ENCODE measurements at regions not wholly inside any gene's neighbourhood (a gene's known extent, or its start where the extent isn't known, plus 50 kb on each side); places are given as distances from the start of the nearest gene placed in this dataset.

- Histone ChIP-seq H3K9me2 (replicated peaks; ENCODE audit: control insufficient read depth, low read length) (no peaks in the 10 kb centered on the region), H3F3A (ENCODE audit: control insufficient read depth, insufficient read depth) (no peaks in the 10 kb centered on the region), H3K4me2 (ENCODE audit: low read length) (no peak overlapping the region), H4K20me1 (ENCODE audit: control insufficient read depth, insufficient read depth, low read depth, low read length) (no peaks in the 10 kb centered on the region), H3K4me1 (ENCODE audit: control insufficient read depth, low read length) (peaks cover 20% of the 10 kb centered on the region), H3K4me3 (ENCODE audit: low read length) (no peak overlapping the region), H3K79me2 (ENCODE audit: control insufficient read depth, low read length) (no peaks in the 10 kb centered on the region), H3K27me3 (ENCODE audit: control insufficient read depth, low read length) (no peaks in the 10 kb centered on the region), H3K9me3 (ENCODE audit: control insufficient read depth, insufficient read depth, low read length) (no peaks in the 10 kb centered on the region), H3K27ac (ENCODE audit: low read depth, low read length) (no peak overlapping the region), H3K36me3 (ENCODE audit: control insufficient read depth, low read length) (no peaks in the 10 kb centered on the region)
- TF ChIP-seq EZH2phosphoT487 (IDR thresholded peaks at IDR 0.05; ENCODE audit: borderline replicate concordance, low read length) (no peak), CTCF (IDR thresholded peaks at IDR 0.05; ENCODE audit: low read depth, low read length, poor library complexity, severe bottlenecking) (no peak)
Measured at GRCh38 chr12:98402091-98402490, 113.3 kb upstream of the TMPO start.

DNA sequence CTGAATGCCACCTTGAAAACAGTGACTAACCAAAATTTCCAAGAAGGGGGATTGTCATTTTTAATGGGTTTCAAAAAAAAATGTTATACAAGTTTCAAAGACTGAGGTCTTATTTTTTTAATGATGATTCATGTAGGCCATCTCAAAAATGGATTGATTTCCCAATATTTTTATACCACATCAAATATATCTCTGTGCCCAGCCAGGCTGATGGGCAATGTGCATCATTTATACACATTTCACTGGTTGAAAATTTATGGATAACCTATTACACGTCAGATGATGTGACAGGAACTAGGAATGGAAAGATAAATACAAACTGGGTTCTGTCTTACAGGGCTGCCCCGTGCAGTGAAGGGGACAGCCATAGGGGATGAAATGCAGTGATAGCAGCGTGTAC is 112.7 kb upstream of the TMPO start:
- peaks cover 14% of the 10 kb centered on the region for H3K4me1 ChIP-seq (ENCODE audit: control insufficient read depth, low read length)
- H3K9me3 ChIP-seq (ENCODE audit: control insufficient read depth, insufficient read depth, low read length), result no peaks in the 10 kb centered on the region
- H3F3A ChIP-seq (ENCODE audit: control insufficient read depth, insufficient read depth), result no peaks in the 10 kb centered on the region
- H3K4me3 ChIP-seq (ENCODE audit: low read length), result no peak overlapping the region
- H3K79me2 ChIP-seq (ENCODE audit: control insufficient read depth, low read length), result no peaks in the 10 kb centered on the region
- no peaks in the 10 kb centered on the region for H4K20me1 ChIP-seq (ENCODE audit: control insufficient read depth, insufficient read depth, low read depth, low read length)
- H3K27me3 ChIP-seq (ENCODE audit: control insufficient read depth, low read length), result no peaks in the 10 kb centered on the region
- TF ChIP-seq EZH2phosphoT487 (IDR thresholded peaks at IDR 0.05; ENCODE audit: borderline replicate concordance, low read length), result no peak
- no peak overlapping the region for H3K4me2 ChIP-seq (ENCODE audit: low read length)
- no peaks in the 10 kb centered on the region for H3K9me2 ChIP-seq (replicated peaks; ENCODE audit: control insufficient read depth, low read length)
- no peak overlapping the region for H3K27ac ChIP-seq (ENCODE audit: low read depth, low read length)
- H3K36me3 ChIP-seq (ENCODE audit: control insufficient read depth, low read length), result no peaks in the 10 kb centered on the region

DNA sequence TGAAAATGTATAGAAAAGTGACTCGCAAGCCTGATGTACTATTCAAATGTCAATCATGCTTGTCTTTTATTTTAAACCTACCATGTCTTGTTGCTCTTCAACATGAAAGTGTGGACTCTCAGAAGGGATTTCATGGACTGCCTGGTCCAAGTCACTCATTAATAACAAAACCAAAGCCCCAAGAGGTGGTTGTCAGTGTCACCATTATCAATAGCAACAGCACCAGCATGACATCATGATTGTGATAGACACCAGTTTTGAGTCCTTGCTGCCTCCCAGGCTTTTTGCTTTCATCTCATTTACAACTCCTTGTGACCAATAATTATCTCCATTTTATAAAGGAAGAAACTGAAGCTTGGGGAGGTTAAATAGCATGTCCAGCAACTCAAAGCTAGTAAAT is 112.0 kb upstream of the TMPO start:
- Histone ChIP-seq H3K9me2 (replicated peaks; ENCODE audit: control insufficient read depth, low read length) (no peaks in the 10 kb centered on the region), H3K4me1 (ENCODE audit: control insufficient read depth, low read length) (peaks cover 12% of the 10 kb centered on the region; the same call in 1 of the 2 replicates), H3K4me3 (ENCODE audit: low read length) (no peak overlapping the region), H3K27me3 (ENCODE audit: control insufficient read depth, low read length) (no peaks in the 10 kb centered on the region), H3F3A (ENCODE audit: control insufficient read depth, insufficient read depth) (no peaks in the 10 kb centered on the region), H4K20me1 (ENCODE audit: control insufficient read depth, insufficient read depth, low read depth, low read length) (no peaks in the 10 kb centered on the region), H3K36me3 (ENCODE audit: control insufficient read depth, low read length) (no peaks in the 10 kb centered on the region), H3K4me2 (ENCODE audit: low read length) (no peak overlapping the region), H3K9me3 (ENCODE audit: control insufficient read depth, insufficient read depth, low read length) (no peaks in the 10 kb centered on the region), H3K27ac (ENCODE audit: low read depth, low read length) (no peak overlapping the region), H3K79me2 (ENCODE audit: control insufficient read depth, low read length) (no peaks in the 10 kb centered on the region)
- TF ChIP-seq CTCF (IDR thresholded peaks at IDR 0.05; ENCODE audit: low read depth, low read length, poor library complexity, severe bottlenecking), result no peak

DNA sequence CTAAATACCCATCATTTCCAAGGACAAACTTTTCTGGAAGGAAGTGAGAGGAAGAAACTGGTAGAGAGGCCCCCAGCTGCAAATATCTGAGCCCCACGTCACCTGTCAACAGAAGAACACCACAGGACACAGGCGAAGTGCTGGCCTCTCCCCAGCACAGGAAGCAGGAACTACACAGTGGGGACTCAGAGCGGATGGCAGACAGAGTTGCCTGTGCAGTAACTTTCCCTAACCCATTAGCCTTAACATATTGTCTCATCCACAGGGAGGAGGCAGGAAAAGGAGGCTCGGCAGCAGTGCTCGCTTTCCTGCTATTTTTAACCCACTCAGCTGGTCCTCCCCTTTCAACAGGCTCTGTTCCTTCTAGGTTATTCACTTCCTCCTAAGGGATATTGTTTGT is 111.5 kb upstream of the TMPO start:
- TF ChIP-seq CTCF (IDR thresholded peaks at IDR 0.05; ENCODE audit: low read depth, low read length, poor library complexity, severe bottlenecking) (no peak), EZH2phosphoT487 (IDR thresholded peaks at IDR 0.05; ENCODE audit: borderline replicate concordance, low read length) (no peak)
- no peak overlapping the region for H3K4me2 ChIP-seq (ENCODE audit: low read length)
- no peak overlapping the region for H3K4me3 ChIP-seq (ENCODE audit: low read length)
- no peaks in the 10 kb centered on the region for H3F3A ChIP-seq (ENCODE audit: control insufficient read depth, insufficient read depth)
- H3K27ac ChIP-seq (ENCODE audit: low read depth, low read length), result no peak overlapping the region
- no peaks in the 10 kb centered on the region for H3K79me2 ChIP-seq (ENCODE audit: control insufficient read depth, low read length)
- H3K36me3 ChIP-seq (ENCODE audit: control insufficient read depth, low read length), result no peaks in the 10 kb centered on the region
- no peaks in the 10 kb centered on the region for H3K9me3 ChIP-seq (ENCODE audit: control insufficient read depth, insufficient read depth, low read length)
- H3K4me1 ChIP-seq (ENCODE audit: control insufficient read depth, low read length), result peaks cover 12% of the 10 kb centered on the region; the same call in 1 of the 2 replicates
- no peaks in the 10 kb centered on the region for H3K27me3 ChIP-seq (ENCODE audit: control insufficient read depth, low read length)
- no peaks in the 10 kb centered on the region for H4K20me1 ChIP-seq (ENCODE audit: control insufficient read depth, insufficient read depth, low read depth, low read length)
- no peaks in the 10 kb centered on the region for H3K9me2 ChIP-seq (replicated peaks; ENCODE audit: control insufficient read depth, low read length)

All from DOHH2 (cell line).